T-helper 2 cell treated with Interferon-gamma antibody and Interleukin-4, amounts not matched to agents 100 ng/mL and 5 ng/mL, for 36 hours (primary cell): ENCODE measurements at regions not wholly inside any gene's neighbourhood (a gene's known extent, or its start where the extent isn't known, plus 50 kb on each side); places are given as distances from the start of the nearest gene placed in this dataset.

Experiments used
- intact Hi-C: fragments of 100-400 bp; cut with micrococcal nuclease; formaldehyde crosslinking; loops from one replicate; pipeline ENCODE4 v1.15.1; 2023

GRCh38 chr13:86731987-86732386, 932.8 kb upstream of the SLITRK6 start:
- intact Hi-C loops = no loop called here

- intact Hi-C loops = no loop called here
These were observed 933.7 kb upstream of the SLITRK5 start for GRCh38 chr13:86737334-86737932.

DNA sequence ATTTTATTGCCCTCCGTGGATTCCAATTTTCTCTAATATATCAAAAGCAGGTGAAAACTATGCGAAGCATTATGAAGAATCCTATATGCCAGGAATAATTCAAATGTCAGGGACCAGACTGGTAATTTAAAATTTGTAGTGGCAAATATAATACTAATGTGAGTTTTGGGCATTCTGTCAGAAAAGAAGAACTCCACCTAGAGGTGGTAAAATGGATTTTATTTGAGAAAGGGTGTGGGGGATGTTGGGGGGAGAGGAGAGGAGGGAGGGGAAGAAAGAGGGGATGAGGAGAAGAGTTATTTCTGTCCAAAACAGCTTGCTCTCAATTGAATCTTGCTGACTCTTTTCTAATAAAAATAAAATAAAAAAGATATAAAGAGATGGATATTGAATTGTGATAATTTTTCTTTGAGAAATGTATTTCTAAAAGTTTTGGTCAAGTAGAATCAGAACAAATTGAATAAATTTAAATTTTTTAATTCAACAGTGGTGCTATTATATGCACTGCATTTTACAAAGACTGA, 929.3 kb upstream of the SLITRK5 start:
- intact Hi-C loops = no loop called here

DNA sequence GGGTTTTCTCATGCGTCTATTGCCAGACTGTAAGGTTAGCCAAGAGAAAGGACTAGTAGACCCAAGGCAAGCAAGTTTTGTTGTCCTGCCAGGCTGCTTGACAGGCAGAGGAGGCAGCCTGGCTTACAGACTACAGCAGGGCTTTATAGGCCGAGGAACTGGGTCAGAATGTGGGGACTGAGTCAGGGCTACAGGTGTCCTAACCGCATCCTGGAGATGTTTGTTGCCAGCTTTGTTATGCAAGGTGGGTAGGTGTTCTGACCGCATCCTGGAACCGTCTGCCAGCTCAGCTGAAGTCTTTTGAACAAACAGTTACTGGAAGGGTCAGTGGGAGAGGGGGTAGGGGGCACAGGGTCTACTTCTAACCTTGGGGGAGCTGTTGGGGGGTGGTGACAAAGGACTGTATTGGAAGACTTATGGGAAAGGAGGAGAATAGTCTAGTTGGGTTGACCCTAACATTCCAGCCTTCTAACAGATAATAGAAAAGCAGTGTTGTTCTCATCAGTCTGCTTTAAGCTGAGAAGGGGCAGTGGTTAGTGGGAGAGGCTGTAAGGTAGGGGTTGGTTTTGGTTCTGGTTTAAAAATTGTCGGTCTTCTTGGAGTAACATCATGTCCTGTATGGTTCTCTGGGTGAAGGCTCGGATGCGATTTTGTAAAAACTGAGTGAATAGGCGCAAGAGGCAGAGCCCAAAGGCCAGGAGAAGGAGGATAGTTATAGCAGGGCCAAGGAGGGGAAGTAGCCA, 913.8 kb upstream of the SLITRK5 start:
- intact Hi-C loops = no loop called here

GRCh38 chr13:86758116-86758515, 913.1 kb upstream of the SLITRK5 start:
- intact Hi-C loops = no loop called here

DNA sequence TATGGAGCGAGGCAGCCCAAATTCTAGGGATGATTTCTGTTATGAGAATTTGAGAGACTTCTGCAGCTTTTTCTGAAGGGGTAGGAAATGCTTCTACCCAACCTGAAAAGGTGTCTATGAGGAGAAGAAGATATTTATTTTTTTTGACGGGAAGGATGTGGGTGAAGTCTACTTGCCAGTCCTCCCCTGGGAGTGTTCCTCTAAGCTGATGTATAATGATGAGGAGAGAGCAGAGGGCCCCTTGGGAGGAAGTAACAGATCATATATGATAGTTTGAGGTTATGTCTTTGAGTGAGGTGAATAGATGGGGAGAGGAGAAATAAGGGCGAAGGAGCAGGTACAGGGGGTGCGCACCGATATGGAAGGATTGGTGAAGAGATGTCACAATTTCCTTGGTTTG, 910.6 kb upstream of the SLITRK5 start:
- intact Hi-C loops = no loop called here

DNA sequence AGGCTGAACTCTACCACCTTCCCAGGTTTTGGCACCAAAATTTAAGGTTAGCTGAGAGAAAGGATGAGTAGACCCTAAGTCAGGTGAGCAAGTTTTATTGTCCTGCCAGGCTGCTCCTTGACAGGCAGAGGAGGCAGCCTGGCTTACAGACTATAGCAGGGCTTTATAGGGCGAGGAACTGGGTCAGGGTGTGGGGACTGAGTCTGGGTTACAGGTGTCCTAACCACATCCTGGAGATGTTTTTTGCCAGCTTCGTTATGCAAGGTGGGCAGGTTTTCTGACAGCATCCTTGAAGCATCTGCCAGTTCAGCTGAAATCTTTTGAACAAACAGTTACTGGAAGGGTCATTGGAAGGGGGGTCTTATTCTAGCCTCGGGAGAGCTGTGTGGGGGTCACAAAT, 905.7 kb upstream of the SLITRK5 start:
- intact Hi-C loops = no loop called here

DNA sequence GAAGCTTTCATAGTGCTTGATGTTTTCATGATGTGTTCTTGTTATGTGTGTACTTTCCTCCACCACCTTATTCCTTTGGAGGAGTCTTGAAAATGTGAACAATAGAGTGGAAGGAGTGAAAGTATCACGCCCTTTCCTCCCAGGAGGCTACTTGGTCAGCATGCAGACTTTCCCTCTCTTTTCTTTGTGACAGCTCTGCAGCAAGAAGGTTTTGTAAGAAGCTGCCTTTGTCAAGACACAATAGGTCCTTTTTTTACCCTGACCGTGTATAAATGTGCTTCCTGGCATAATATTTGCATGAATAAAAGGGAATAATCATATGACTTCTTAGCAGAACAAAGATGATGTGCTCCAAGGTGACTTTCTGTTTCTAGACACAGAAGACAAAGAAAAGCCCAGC, 882.6 kb upstream of the SLITRK5 start:
- intact Hi-C loops = no loop called here

DNA sequence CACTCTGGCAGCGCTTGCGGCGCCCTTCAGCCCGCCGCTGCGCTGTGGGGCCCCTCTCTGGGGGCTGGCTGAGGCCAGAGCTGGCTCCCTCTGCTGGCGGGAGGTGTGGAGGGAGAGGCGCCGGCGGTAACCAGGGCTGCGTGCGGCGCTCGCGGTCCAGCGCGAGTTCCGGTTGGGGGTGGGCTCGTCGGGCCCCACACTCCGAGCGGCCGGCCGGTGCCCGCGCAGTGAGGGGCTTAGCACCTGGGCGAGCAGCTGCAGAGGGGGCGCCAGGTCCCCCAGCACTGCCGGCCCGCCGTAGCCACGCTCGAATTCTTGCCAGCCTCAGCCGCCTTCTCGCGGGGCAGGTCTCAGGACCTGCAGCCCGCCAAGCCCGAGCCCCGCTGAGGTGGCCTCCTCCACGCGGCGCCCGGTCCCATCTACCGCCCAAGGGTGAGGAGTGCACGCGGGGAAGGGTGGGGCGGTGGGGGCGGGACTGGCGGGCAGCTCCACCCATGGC, 879.0 kb upstream of the SLITRK5 start:
- intact Hi-C loops = no loop called here

GRCh38 chr13:86795858-86796257, 875.3 kb upstream of the SLITRK5 start:
- intact Hi-C loops = no loop called here

- intact Hi-C loops = no loop called here
These were observed 860.8 kb upstream of the SLITRK5 start for GRCh38 chr13:86810361-86810760.

DNA sequence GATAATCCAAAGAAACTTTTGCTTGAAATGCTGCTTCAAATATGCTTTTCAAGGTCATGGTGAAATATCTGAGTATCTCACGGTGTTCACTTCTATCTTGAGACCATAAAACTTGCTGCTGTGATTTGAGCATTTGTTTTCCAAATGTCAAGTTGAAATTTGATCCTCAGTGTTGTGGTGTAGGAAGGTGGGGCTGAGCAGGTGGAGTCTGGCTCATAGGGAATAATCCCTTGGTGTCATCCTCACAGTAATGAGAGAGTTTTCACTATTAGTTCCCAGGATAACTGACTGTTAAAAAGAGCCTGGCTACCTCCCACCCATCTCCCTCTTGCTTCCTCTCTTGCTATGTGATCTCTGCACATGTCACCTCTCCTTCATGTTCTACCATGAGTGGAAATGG, 858.0 kb upstream of the SLITRK5 start:
- intact Hi-C loops = no loop called here

DNA sequence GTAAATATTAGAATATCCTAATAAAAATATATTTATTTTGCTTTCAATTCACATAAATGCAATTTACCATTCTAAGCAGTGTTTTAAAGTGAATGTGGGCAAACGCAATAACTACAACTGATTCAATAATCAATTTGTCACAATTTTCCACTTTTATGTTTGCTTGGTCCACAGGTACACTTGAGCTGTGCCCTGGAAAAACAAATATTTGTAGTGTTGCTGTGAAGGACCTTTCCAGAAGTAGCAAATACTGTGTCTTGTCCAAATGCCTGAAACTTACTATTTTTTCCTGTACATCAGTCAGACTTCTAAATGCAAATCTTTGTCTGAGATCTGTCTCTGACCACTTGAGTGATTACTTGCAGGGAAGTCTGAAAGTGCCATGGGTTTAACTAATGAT, 845.8 kb upstream of the SLITRK5 start:
- intact Hi-C loops = no loop called here

DNA sequence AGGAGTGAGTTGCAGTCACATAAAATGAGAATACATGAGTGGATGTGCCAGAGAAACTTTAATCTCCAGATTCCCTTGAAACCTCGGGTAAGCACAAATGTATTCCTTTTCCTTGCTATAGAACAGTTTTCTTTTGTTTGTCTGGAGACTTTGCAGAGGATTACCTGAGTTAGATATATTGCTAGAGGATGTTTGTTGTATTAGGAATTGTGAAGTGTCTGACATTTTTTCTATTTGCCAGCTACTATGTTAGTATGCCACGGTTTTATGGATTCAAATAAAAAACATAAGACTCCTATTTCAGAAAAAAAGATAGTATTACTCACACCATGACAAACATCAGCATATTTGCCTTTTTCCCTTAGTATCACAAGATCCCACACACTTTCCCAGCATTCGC, 844.9 kb upstream of the SLITRK5 start:
- intact Hi-C loops = no loop called here

DNA sequence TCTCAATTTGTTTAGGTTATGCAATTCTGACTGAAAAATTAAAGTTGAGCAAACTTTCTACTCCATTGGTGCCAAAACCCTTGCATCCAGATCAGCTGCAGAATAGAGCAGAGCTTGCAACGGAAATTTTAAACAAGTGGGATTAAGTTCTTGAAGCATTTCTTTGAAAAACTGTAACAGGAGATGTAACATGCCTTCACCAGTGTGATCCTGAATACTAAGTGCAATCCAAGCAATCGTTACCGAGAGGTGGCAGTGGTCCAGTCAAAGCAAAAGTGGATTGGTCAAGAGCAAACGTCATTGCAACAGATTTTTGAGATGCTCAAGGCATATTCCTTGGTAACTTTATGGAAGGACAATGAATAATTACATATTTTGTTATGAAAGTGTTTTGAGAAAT, 841.1 kb upstream of the SLITRK5 start:
- intact Hi-C loops = no loop called here

- intact Hi-C loops = no loop called here
These were observed 840.1 kb upstream of the SLITRK5 start for GRCh38 chr13:86831084-86831483.

DNA sequence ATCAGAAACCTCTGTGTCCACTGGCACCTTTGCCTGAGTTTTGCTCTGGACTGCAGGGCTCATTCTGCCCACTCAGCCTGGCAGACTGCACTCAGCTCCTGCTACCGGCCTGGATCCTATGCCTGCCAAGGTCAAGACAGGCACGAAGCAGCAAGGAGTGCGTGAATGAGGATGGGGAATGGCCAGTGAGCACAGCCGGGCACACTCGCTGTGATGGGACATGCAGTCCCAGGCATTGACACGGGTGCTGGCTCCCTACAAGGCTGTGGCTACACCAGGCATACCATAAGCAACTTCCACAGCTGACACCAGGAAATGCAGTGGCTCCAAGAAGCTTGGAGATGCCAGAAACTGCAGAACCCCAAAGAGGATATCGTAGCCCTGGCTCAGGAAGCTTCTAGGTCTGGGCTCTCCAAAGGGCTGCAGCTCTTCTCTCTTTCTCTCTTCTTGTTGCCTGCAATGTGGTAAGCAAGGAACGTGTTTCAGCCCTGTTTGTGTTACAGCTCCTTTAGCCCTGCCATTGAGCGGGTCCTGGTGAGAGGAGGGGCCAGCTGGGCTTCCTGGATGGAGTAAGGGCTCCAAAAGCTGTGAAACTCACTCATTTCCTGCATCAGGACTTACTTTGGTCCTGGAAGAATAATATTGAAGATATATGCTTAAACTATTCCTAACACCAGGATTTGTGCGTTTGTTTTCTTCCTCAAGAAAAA, 832.6 kb upstream of the SLITRK5 start:
- intact Hi-C loops = no loop called here

DNA sequence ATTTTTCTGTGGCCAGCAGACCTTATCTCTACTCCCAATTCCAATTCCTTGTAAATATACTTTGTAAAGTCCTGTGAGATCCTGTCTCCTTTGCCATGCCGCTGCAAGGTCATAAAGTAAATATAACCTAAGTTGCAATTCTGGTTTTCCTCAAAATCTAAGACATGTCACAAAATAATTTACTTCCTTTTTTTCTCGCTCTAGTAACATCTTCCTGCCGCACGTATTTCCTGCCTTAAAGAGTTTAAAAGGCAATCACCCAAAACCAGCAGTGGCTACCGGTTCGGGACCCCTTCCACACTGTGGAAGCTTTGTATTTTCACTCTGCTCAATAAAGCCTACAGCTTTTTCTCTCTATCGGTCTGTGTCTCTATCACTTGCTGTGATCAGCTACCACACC, 832.0 kb upstream of the SLITRK5 start:
- intact Hi-C loops = no loop called here

DNA sequence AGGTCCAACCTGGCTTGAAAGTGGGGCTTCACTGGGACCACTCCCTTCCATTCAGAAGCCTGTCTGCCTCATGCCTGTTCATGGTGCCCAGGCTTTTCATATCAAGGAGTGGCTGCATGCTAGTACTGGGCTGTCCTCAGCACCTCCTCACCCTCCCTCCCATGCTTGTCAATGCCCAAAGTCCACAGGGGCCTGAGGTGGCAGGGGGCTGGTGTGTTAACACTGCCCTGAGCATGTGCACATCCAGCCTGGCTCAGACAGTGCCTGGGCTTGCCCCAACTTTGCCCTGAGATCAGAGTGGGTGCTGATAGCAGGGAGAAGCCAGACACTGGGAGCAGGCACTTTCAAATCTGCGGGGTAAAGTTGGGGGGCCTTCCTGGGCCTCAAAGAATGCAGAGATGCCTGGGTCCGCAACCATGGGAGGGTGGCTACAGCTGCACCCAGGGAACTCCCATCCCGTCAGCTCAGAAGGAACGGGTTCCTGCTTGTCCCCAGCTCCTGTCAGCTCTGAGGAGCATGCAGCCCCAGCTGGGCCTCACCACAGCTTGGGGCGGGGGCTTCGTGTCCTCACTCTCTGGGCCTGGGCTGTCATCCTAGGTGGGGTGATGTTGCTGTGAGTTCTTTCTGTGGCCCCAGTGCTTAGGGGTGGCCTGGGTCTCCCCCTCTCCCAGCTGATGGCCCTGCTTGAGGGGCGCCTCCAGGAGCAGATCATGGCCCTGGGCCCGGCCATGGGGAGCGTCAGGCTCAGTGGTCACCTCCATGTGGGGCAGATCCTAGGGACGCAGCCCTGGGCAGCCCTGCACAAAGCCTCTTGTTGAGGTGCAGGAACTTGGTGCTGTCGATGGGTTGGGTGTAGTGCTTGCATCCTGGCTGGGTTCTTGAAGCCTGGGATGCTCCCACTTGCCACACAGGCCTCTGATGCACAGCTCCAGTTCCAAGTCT, 830.6 kb upstream of the SLITRK5 start:
- intact Hi-C loops = no loop called here

GRCh38 chr13:86841264-86841663, 829.9 kb upstream of the SLITRK5 start:
- intact Hi-C loops = no loop called here

DNA sequence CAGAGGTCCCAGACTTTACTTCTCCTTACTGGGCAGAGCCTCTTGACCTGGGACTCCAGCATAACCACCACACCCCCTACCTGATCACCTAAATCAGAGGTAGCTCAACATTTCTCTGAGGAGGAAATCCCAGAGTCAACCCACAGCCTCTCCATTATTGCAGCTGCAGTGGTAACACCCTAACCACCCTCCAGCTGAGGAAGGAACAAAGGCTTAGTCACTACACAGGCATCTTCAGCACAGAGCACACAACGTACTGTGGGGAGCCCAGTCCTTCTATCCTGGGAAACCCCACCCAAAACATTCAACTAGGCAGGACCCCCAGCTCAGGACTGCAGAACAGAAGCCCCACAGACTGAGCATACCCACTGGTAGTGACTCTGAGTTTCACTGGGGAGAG, 824.7 kb upstream of the SLITRK5 start:
- intact Hi-C loops = no loop called here
